ENCODE measurements at regions not wholly inside any gene's neighbourhood (a gene's known extent, or its start where the extent isn't known, plus 50 kb on each side); places are given as distances from the start of the nearest gene placed in this dataset.
"Not testable (repeated sequence)": the region's sequence is repeated elsewhere in the genome, so short reads cannot be mapped to it uniquely, and the experiment has no call there.

GRCh38 chr12:85575120-85576096 lies 260.8 kb downstream of the RASSF9 start:
- DNase-seq: peak; percentile 39

- DNase-seq: no peak
Measured at GRCh38 chr12:85580562-85581168, 255.5 kb downstream of the RASSF9 start.

- DNase-seq: no peak
Measured at GRCh38 chr12:85587158-85587557, 249.1 kb downstream of the RASSF9 start.

DNA sequence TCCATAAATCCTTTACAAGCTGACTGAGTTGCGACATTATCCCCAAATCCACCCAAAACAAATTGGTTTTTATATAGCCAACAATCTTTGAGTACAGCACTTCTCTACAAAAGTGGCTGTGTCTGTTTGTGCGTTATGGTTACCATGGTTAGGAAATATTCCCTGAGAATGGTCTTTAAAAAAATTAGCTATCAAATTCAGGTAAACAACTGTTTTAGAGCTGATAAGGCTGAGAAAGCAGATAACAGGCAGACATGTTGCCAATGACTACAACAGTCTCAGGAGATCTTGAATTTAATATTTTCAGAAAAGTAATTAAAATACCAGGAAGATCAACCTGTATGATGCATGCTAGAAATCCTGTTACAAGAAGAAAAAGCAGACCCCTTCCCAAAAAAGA lies 248.0 kb downstream of the RASSF9 start:
- DNase-seq: no peak

DNA sequence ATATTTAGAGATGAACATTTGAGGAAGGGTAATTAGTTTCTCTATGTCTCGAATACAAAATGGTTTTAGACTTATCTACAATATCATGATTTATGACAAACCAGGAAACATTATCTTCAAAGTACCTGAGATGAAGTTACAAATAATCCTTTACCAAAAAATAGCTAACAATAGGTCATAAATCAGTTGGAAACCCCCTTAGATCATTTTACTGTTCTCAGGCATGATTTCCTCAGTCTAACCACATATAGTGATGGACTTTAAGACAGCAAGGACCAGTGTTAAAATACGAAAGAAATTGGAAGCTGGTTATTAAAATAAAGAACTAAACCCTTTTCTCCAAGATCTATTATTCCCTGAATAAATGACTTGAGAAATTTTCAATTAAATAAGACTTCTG lies 235.4 kb downstream of the RASSF9 start:
- DNase-seq: no peak

GRCh38 chr12:85603556-85603955 lies 232.7 kb downstream of the RASSF9 start:
- no peak for DNase-seq

DNA sequence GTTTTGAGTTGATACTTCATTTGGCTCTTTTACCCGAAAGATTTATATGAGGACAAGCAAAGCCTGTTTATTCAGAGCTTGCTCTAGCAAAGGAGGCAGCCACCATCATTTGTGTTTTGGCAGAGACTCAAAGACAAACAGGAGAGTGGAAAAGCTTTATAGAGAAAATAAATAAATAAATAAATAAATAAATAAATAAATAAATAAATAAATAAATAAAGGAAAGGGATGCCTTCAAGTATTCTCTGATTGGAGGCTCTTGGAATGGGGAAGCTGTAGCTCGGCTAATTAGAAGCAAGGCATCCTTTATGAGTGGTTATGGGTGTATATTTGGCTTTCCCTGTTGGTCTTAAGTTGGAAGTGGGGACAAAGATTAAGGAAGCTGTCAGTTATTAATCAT lies 229.8 kb downstream of the RASSF9 start:
- no peak for DNase-seq

- DNase-seq: no peak
Measured at GRCh38 chr12:85609778-85610177, 226.4 kb downstream of the RASSF9 start.

DNA sequence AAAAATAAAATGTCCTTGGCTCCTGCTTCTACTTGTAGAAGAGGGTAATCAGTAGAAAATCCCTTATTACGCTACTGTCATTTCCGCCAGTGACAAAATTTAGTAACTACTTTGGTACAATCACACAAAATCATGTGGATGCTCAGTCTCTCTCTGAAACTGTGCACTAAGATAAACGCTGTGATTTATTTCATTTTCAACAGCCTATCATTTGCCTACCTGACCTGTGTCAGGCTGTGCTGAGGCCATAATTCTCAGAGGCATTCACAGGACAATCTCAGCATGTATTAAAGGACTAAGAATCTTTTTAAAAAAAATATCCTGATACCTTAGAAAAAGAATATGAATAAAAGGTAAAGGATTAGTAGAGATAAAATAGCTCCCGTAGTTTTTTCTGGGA lies 226.0 kb downstream of the RASSF9 start:
- DNase-seq: no peak

DNA sequence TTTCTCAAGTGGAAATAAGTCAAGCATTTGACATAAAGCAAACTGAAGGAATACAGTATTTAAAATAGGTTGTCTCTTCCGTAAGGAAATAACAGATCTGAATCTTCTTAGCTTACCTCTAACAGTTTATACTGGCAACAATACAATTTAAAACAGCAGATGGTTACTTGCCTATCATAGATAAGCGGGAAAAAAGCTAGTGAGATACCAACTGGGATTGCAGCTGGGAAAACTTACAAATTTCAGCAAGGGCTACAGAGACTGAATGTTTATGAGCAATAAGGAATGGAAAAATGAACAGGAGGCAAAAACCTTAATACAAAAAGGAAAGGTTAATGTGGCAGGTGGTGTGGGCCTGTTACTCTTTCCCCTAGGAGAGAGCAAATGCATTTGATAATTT lies 220.0 kb downstream of the RASSF9 start:
- no peak for DNase-seq

DNA sequence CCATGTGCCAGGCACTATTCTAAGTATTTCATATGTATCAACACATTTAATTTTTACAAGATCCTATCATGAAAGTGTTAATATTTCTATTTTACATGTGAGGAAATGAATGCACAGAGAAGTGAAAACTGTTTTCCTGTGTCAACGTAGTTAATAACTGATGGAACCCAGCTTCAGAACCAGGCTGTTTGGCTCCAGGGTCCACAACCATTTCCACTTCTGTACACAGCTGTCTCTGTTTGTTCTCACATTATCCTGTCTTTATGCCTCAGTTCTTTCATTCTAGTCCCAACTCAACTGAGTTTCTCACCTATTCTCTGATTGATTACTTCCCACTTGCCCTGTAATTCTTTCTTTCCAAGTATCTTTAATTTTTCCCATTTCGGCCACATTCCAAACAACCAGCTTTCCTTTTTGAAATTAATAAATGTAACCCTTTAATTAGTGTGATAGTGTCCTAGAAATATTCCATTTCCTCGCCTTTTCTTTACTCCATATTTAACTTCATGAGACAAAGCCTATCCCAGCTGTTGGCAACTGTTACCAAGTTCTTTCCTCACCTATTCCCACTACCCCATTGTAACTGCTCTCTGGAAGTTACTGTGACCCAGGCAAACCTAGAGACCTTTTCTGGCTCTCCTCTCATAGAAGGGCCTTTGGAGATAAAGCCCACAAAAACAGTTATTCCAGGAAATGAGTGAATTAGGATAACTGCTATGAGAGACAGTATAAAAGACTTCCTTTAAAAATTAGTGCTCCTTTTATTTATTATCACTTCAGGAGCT lies 218.7 kb downstream of the RASSF9 start:
- DNase-seq: no peak

DNA sequence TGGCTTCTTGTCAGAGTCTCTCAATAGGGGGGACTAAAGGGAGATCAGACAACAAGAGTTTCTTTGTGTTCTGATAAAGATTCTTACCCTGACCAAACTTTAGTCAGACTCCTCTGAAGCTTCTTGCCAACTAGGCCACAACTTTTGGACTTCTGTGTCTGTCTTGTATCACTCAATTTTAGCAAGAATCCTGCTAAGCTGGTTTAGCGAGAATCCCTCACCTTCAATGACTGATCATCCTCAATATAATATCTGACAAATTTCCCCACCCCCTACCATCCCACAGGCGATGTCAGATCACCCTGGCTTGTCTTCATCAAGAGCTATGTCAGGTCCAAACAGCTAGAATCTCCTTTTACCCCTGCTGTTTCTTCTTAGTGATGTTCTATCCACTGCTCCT lies 215.2 kb downstream of the RASSF9 start:
- no peak for DNase-seq

GRCh38 chr12:85623763-85624162 lies 212.4 kb downstream of the RASSF9 start:
- DNase-seq: no peak

DNA sequence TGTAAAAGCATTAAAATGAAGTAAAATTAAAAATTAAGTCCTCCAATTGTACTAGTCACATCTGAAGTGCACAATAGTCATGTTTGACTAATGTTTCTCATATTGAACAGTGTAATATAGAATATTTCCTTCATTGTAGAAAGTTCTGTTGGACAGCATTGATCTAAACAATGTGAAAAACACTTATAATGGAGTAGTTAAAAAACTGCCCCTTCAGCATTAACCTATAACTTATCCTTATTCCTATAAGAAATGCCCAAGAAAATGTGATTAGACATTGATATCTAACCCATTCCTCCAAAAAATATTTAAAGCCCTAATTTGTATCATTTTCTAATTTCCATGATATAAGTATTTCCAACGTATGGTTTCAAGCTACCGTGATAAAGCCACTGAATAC lies 210.7 kb downstream of the RASSF9 start:
- DNase-seq: no peak

- DNase-seq: no peak
Measured at GRCh38 chr12:85626001-85626783, 210.0 kb downstream of the RASSF9 start.

DNA sequence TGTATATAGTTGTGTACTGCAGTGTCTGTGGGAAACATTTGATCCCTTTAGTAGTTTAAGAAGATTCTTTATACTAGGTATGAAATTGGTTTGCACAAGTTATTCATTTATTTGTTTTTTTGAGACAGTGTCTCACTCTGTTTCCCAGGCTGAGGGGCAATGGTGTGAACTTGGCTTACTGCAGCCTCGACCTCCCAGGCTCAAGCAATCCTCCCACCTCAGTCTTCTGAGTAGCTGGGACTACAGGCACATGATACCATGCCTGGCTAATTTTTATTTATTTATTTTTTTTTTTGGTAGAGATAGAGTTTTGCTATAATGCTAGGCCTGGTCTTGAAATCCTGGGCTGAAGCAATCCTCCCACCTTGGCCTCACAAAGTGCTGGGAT lies 209.4 kb downstream of the RASSF9 start:
- no peak for DNase-seq

DNA sequence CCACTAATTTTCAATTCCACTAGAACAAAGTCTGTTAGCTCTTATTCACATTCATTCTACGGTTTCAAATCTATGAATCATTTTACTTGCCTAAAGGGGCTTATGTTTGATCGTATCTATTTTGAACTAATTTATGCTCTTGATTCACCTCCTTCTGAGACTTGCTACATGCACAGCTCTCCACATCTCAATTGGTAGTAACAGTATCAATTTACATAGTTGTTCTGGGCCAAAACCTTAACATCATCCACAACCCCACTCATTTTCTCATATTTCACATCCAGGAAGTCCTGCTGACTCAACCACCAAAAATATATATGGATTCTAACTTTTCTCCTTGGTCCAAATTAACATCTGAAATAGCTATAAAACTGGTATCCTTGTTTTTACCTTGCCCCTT lies 208.6 kb downstream of the RASSF9 start:
- no peak for DNase-seq

DNA sequence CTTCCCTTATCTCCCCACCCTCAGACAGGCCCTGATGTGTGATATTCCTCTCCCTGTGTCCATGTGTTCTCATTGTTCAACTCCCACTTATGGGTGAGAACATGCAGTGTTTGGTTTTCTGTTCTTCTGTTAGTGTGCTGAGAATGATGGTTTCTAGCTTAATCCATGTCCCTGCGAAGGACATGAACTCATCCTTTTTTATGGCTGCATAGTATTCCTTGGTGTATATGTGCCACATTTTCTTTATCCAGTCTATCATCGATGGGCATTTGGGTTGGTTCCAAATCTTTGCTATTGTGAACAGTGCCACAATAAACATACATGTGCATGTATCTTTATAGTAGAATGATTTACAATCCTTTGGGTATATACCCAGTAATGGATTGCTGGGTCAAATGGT lies 207.6 kb downstream of the RASSF9 start:
- not testable (repeated sequence) for DNase-seq

DNA sequence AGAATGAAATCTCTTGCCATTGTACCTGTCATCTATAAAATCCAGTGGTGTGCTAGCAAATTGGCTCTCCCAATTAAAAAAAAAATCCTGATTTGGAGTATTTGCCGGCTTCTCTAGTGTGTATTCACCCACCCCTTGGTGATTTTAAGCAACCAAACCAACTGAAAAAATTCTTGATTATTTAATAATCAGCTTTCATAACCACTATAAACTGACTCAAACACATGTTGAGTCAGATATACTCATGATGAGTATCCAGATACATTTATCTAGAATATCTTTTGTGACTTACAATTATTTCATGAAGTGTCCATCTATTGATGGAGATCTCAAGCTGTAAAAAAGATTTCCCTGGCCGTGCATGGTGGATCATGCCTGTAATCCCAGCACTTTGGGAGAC lies 205.4 kb downstream of the RASSF9 start:
- no peak for DNase-seq

DNA sequence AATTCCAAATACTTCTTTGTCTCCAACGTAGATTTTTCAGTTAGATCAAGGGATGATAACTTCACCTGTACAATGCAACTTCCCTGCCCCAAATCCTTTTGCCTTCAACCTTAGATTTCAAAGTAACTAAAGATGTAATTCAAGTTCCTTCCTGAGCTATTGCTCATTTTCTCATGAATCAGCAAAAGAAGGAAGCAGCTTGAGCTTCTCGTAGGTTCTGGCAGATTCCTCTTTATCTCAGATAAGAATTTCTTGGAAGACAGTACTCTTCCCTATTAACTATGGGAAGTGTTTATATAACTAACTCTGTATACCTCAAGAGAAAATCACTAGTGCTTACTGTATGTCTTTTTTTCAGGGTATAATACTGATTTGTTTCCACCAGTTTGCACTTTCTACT lies 203.8 kb downstream of the RASSF9 start:
- no peak for DNase-seq

DNA sequence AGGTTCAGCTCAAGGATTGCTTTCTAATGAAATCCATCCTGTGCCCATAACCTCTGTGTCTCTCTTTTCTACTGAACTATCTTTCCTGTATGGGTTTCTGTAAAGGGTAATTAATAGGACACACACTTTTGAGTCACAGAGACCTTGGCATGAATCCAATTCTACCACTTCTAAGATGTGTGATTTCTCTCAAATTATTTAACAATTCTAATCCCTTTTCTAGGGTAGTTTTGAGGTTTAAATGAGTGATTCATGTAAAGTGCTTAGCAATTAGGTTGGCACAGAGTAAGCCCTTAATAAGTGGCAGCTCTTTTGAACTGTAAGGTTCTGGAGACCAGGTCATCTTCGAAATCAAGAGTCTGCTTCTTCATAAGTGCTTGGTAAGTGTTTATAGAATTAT lies 202.7 kb downstream of the RASSF9 start:
- no peak for DNase-seq

DNA sequence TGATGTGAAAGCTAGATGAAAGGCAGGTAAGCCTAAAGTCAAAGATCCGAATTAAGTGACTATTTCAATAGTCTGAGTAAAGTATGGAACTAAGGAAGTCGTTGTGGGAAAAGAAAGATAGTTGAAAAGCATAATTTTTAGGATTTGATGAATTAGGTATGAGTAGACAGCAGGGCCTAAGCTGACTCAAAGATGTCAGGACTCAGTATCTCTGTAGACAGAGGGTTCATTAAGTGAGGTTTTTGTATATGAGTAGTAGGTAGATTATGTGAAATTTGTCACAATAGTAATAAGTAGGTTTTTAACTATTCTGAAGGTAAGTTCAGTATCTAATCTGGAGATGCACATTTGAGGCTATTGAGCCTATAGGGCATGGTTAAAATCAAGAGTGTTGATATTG lies 196.4 kb downstream of the RASSF9 start:
- DNase-seq: no peak

- DNase-seq: no peak
Measured at GRCh38 chr12:85641796-85642195, 194.4 kb downstream of the RASSF9 start.
